ENCODE measurements at regions not wholly inside any gene's neighbourhood (a gene's known extent, or its start where the extent isn't known, plus 50 kb on each side); places are given as distances from the start of the nearest gene placed in this dataset.
"Not testable (repeated sequence)": the region's sequence is repeated elsewhere in the genome, so short reads cannot be mapped to it uniquely, and the experiment has no call there.

GRCh38 chr7:124179641-124180040 is 146.8 kb upstream of the TMEM229A start:
- ATAC-seq: no peak
- DNase-seq (ENCODE audit: low spot score): no peak

GRCh38 chr7:124177891-124178290 is 145.0 kb upstream of the TMEM229A start:
- no peak for ATAC-seq
- DNase-seq (ENCODE audit: low spot score): no peak

GRCh38 chr7:124171812-124172211 is 138.9 kb upstream of the TMEM229A start:
- DNase-seq (ENCODE audit: low spot score); ATAC-seq: not testable (repeated sequence)

GRCh38 chr7:124171068-124171467 is 138.2 kb upstream of the TMEM229A start:
- ATAC-seq: peak; percentile 81
- DNase-seq (ENCODE audit: low spot score): peak; percentile 49

- ATAC-seq (no peak), DNase-seq (ENCODE audit: low spot score) (no peak)
These were observed 135.7 kb upstream of the TMEM229A start for GRCh38 chr7:124168616-124169015.

GRCh38 chr7:124162667-124163066 is 129.8 kb upstream of the TMEM229A start:
- ATAC-seq: no peak

GRCh38 chr7:124155432-124156022 is 122.7 kb upstream of the TMEM229A start:
- peak; percentile 84 for ATAC-seq
- DNase-seq (ENCODE audit: low spot score): no peak

More at GRCh38 chr7:124162667-124163066, 129.8 kb upstream of the TMEM229A start:
- no peak for DNase-seq (ENCODE audit: low spot score)

GRCh38 chr7:124152859-124153692 is 120.2 kb upstream of the TMEM229A start:
- DNase-seq (ENCODE audit: low spot score): no peak
- ATAC-seq: peak; percentile 85

GRCh38 chr7:124137664-124138063 is 104.8 kb upstream of the TMEM229A start:
- ATAC-seq (no peak), DNase-seq (ENCODE audit: low spot score) (no peak)

- ATAC-seq: no peak
- no peak for DNase-seq (ENCODE audit: low spot score)
These were observed 91.3 kb upstream of the TMEM229A start for GRCh38 chr7:124124201-124124600.

- no peak for DNase-seq (ENCODE audit: low spot score)
- no peak for ATAC-seq
These were observed 88.0 kb upstream of the TMEM229A start for GRCh38 chr7:124120911-124121310.

GRCh38 chr7:124113045-124113444 is 80.2 kb upstream of the TMEM229A start:
- DNase-seq (ENCODE audit: low spot score) (no peak), ATAC-seq (no peak)

- ATAC-seq (no peak), DNase-seq (ENCODE audit: low spot score) (no peak)
These were observed 73.7 kb upstream of the TMEM229A start for GRCh38 chr7:124106575-124106974.

- ATAC-seq (peak; percentile 53), DNase-seq (ENCODE audit: low spot score) (no peak)
These were observed 68.4 kb upstream of the TMEM229A start for GRCh38 chr7:124101173-124101768.

GRCh38 chr7:124100190-124100589 is 67.3 kb upstream of the TMEM229A start:
- ATAC-seq: no peak
- no peak for DNase-seq (ENCODE audit: low spot score)

- not testable (repeated sequence) for ATAC-seq; DNase-seq (ENCODE audit: low spot score)
These were observed 66.7 kb upstream of the TMEM229A start for GRCh38 chr7:124099585-124099984.

- ATAC-seq (no peak), DNase-seq (ENCODE audit: low spot score) (no peak)
These were observed 56.8 kb upstream of the TMEM229A start for GRCh38 chr7:124089621-124090020.

GRCh38 chr7:124088590-124088989 is 55.7 kb upstream of the TMEM229A start:
- DNase-seq (ENCODE audit: low spot score) (no peak), ATAC-seq (no peak)

- no peak for ATAC-seq
- DNase-seq (ENCODE audit: low spot score): no peak
These were observed 54.0 kb upstream of the TMEM229A start for GRCh38 chr7:124086843-124087242.

- DNase-seq (ENCODE audit: low spot score) (no peak), ATAC-seq (no peak)
These were observed 52.3 kb upstream of the TMEM229A start for GRCh38 chr7:124085179-124085578.

- ATAC-seq (peak; percentile 19), DNase-seq (ENCODE audit: low spot score) (no peak)
These were observed 51.2 kb upstream of the TMEM229A start for GRCh38 chr7:124084024-124084423.
